HepG2 (cell line): ENCODE measurements at regions not wholly inside any gene's neighbourhood (a gene's known extent, or its start where the extent isn't known, plus 50 kb on each side); places are given as distances from the start of the nearest gene placed in this dataset.

Source experiments
- ATAC-seq: fragments of 200-7000 bp; cut with Tn5 transposase; 3 replicates; pipeline ENCODE4 v1.9.1; 2020; ENCODE audit warnings: mild to moderate bottlenecking, moderate library complexity
- BruUV-seq: library from RNA; stranded (reverse); fragments of 400-500 nt; replicated peaks from 2 replicates; lab custom pipeline; 2021; lab: Mats Ljungman, UMichigan
- CTCF ChIA-PET: fragments of 300-600 bp; formaldehyde crosslinking; extraction: SDS; loops from one replicate; lab custom pipeline; 2021; ENCODE audit warnings: low total read pairs, inconsistent platforms, low intra/inter-chr PET ratio; lab: Yijun Ruan, JAX
- POLR2A ChIA-PET: fragments of 350-600 bp; sonication (Branson Sonifier 250); formaldehyde crosslinking; loops from one replicate; lab custom pipeline; 2020; ENCODE audit warnings: antibody characterized with exemption, inconsistent platforms; lab: Yijun Ruan, JAX
- DNase-seq: peaks from one replicate; pipeline ENCODE4 v3.0.0-alpha.2; 2015; ENCODE audit warnings: low spot score
- FAIRE-seq: peaks from 3 replicates; lab custom pipeline; 2011; peaks lifted over from hg19 to GRCh38; lab: Jason Lieb, UNC
- H2AFZ ChIP-seq: one replicate; pipeline ENCODE4 v1.6.1; 2011; ENCODE audit warnings: low read length, inconsistent platforms
- H3K27ac ChIP-seq: fragments of 300-600 bp; 3 replicates; pipeline ENCODE4 v1.8.0; 2011; ENCODE audit warnings: mixed run types, mild to moderate bottlenecking, mixed read lengths, low read length, inconsistent platforms; ENCODE audit not compliant: insufficient read depth; ENCODE audit errors: extremely low read length
- H3K27me3 ChIP-seq, 2 experiments: fragments of 200-600 bp in 1 of 2; 2 replicates in 1 of 2; 3 replicates in 1 of 2; pipeline versions ENCODE4 v1.6.0 to v1.8.0; 2011; ENCODE audit warnings: low read length in 2 of 2, mild to moderate bottlenecking in 2 of 2, moderate library complexity in 2 of 2, inconsistent platforms in 1 of 2; ENCODE audit not compliant: insufficient read depth in 2 of 2, control insufficient read depth in 1 of 2
- H3K36me3 ChIP-seq, 2 experiments: fragments of 200-600 bp in 1 of 2; replicated peaks in 1 of 2; 2 replicates in 1 of 2; 3 replicates in 1 of 2; pipeline versions ENCODE4 v1.5.1 to v1.8.0; 2011; ENCODE audit warnings: low read length in 2 of 2, inconsistent platforms in 1 of 2; ENCODE audit not compliant: insufficient read depth in 2 of 2, control insufficient read depth in 1 of 2
- H3K4me1 ChIP-seq: 2 replicates; pipeline ENCODE4 v1.5.1; 2012; ENCODE audit warnings: low read length, inconsistent platforms; ENCODE audit not compliant: insufficient read depth
- H3K4me2 ChIP-seq: 2 replicates; pipeline ENCODE4 v1.6.0; 2011; ENCODE audit warnings: low read depth, low read length, inconsistent platforms
- H3K4me3 ChIP-seq, 3 experiments: fragments of 200-600 bp in 1 of 3; sonication (generic), shearing (Covaris generic) in 1 of 3; replicated peaks in 1 of 3; 2 replicates each; pipeline ENCODE4 v1.5.1; 2011 to 2016; ENCODE audit warnings: low read length in 3 of 3, inconsistent platforms in 2 of 3, low read depth in 2 of 3, mild to moderate bottlenecking in 2 of 3, control low read depth in 1 of 3, mixed read lengths in 1 of 3; ENCODE audit not compliant: insufficient read depth in 1 of 3
- H3K79me2 ChIP-seq: one replicate; pipeline ENCODE4 v1.6.1; 2011; ENCODE audit warnings: low read length, inconsistent platforms; ENCODE audit not compliant: insufficient read depth
- H3K9ac ChIP-seq: 2 replicates; pipeline ENCODE4 v1.6.0; 2011; ENCODE audit warnings: mild to moderate bottlenecking, low read depth, low read length, inconsistent platforms; ENCODE audit not compliant: insufficient read depth
- H3K9me3 ChIP-seq: 2 replicates; pipeline ENCODE4 v1.5.1; 2012; ENCODE audit warnings: mild to moderate bottlenecking, low read length
- H4K20me1 ChIP-seq: 2 replicates; pipeline ENCODE4 v1.6.0; 2011; ENCODE audit warnings: inconsistent platforms, mild to moderate bottlenecking, low read length, moderate library complexity; ENCODE audit not compliant: insufficient read depth
- ARNTL ChIP-seq: sonication (generic); formaldehyde crosslinking; IDR thresholded peaks from 2 replicates; pipeline ENCODE4 v1.4.0; 2020; ENCODE audit warnings: mild to moderate bottlenecking, missing genetic modification reagents
- BCLAF1 ChIP-seq: fragments of 450-650 bp; IDR thresholded peaks from 2 replicates; pipeline ENCODE4 v1.6.1; 2017; ENCODE audit warnings: mild to moderate bottlenecking
- LCORL ChIP-seq, 2 experiments: fragments of 450-650 bp in 1 of 2; sonication (generic) in 1 of 2; formaldehyde crosslinking in 1 of 2; IDR thresholded peaks; 2 replicates each; pipeline versions ENCODE4 v1.5.0 to v1.6.1; 2017 to 2020; ENCODE audit warnings: antibody characterized with exemption in 1 of 2, missing genetic modification reagents in 1 of 2
- NONO ChIP-seq, 2 experiments: fragments of 450-650 bp in 1 of 2; sonication (generic) in 1 of 2; formaldehyde crosslinking in 1 of 2; IDR thresholded peaks in 1 of 2; conservative IDR thresholded peaks in 1 of 2; 2 replicates each; pipeline versions ENCODE4 v1.6.1 to v1.8.0; 2017 to 2022; ENCODE audit warnings: mild to moderate bottlenecking in 1 of 2, missing genetic modification reagents in 1 of 2, moderate library complexity in 1 of 2
- ZNF10 ChIP-seq: sonication (generic); formaldehyde crosslinking; IDR thresholded peaks from 2 replicates; pipeline ENCODE4 v1.4.0; 2020; ENCODE audit warnings: mild to moderate bottlenecking, low read depth, missing genetic modification reagents, borderline replicate concordance
- ZNF121 ChIP-seq: sonication (generic); formaldehyde crosslinking; IDR thresholded peaks from 2 replicates; pipeline ENCODE4 v1.5.0; 2020; ENCODE audit warnings: mild to moderate bottlenecking, missing genetic modification reagents
- ZNF432 ChIP-seq: sonication (generic); formaldehyde crosslinking; IDR thresholded peaks from 2 replicates; pipeline ENCODE4 v1.5.0; 2020; ENCODE audit warnings: missing genetic modification reagents, mild to moderate bottlenecking, borderline replicate concordance
- ZNF510 ChIP-seq: sonication (generic); formaldehyde crosslinking; IDR thresholded peaks from 2 replicates; pipeline ENCODE4 v1.4.0; 2020; ENCODE audit warnings: low read depth, mild to moderate bottlenecking, missing genetic modification reagents
- ZNF572 ChIP-seq: sonication (generic); formaldehyde crosslinking; IDR thresholded peaks from 2 replicates; pipeline ENCODE4 v1.5.1; 2020; ENCODE audit warnings: mild to moderate bottlenecking, missing genetic modification reagents
- WGBS: methylation state at CpG from one replicate; pipeline ENCODE4 v1.1.6; 2017; ENCODE audit warnings: low lambda C conversion rate; 5-methylcytosine and 5-hydroxymethylcytosine counted together
- in situ Hi-C: cut with HindIII; loops from 2 replicates; pipeline ENCODE4 v1.10.0; 2017; ENCODE audit warnings: low pct_unique_long_range_greater_than_20kb; ENCODE audit not compliant: extremely low pct_ligation_motif_present
- intact Hi-C: fragments of 100-400 bp; cut with micrococcal nuclease; formaldehyde crosslinking; loops from one replicate; pipeline ENCODE4 v1.10.0; 2022; ENCODE audit not compliant: unreplicated experiment
- TF ChIP-seq, protein P1 (sequence below): sonication (generic); formaldehyde crosslinking; IDR thresholded peaks from 2 replicates; pipeline ENCODE4 v1.8.1; 2022; ENCODE audit warnings: low read depth, mild to moderate bottlenecking, missing genetic modification reagents
- TF ChIP-seq, protein P2 (sequence below): sonication (generic); formaldehyde crosslinking; IDR thresholded peaks from 2 replicates; pipeline ENCODE4 v1.4.0; 2020; ENCODE audit warnings: mild to moderate bottlenecking, missing genetic modification reagents
- TF ChIP-seq, protein P3 (sequence below): sonication (generic); formaldehyde crosslinking; IDR thresholded peaks from 2 replicates; pipeline ENCODE4; 2020; ENCODE audit warnings: missing genetic modification reagents, mild to moderate bottlenecking, borderline replicate concordance

DNA sequence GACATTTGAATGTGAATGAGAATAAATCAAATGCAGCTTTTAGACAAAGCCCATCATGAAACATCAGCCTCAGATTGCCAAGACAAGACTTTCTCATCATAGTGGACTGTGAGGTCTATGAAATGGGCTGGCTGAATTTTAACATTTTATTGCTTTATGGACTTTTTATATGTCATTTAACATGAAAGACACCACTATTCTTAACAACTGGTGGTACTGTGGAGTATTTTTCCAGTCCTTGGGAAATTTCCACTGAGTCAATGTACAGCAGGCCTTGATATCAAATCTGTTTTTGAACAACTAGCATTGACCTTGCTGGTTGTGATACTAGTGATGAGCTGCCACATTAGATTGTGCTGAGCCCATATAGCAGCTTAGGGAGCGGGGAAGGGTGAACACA lies 326.6 kb upstream of the CITED2 start (continued):
- no peak for TF ChIP-seq ZNF121
- no peak for TF ChIP-seq ZNF10 (CRISPR knock-in tag)
- TF ChIP-seq LCORL (IDR thresholded peaks at IDR 0.05), result no peak
- TF ChIP-seq LCORL (CRISPR knock-in tag; IDR thresholded peaks at IDR 0.05), result no peak

DNA sequence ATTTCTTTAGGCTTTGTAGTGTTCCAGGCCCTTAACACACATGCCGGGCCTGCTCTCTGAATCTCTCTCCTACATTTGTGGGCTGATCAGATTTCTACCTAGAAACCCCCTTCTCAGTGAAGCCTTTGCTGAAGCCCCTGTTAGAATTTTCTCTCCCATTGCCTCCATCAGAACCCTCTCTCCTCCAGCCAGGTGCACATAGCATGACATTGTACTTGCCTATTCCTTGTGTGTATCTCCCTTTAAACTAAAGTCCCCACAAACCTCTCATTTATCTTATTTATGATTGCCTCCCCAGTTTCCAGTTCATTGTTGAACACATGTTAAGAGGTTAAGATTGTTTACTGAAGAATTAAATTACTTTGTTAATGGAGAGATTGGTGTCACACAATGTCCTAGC lies 325.5 kb upstream of the CITED2 start:
- Histone ChIP-seq H3K4me3 (no peak overlapping the region), H3K9me3 (no peaks in the 10 kb centered on the region), H3K27ac (no peak overlapping the region), H3K9ac (no peak overlapping the region), H3K79me2 (no peaks in the 10 kb centered on the region), H3K36me3 (no peaks in the 10 kb centered on the region), H2AFZ (no peak overlapping the region), H4K20me1 (no peaks in the 10 kb centered on the region), H3K4me2 (no peak overlapping the region), H3K4me1 (no peaks in the 10 kb centered on the region), H3K27me3 (no peaks in the 10 kb centered on the region)
- FAIRE-seq (no peak), ATAC-seq (no peak), DNase-seq (no peak)
- intact Hi-C loops (no loop called here), in situ Hi-C loops (no loop called here)
- WGBS, result 97% methylated on average over 1 of the region's 1 CpG
- no TSS peak for BruUV-seq
- ChIA-PET CTCF (no interaction called here), POLR2A (no interaction called here)
- TF ChIP-seq BCLAF1, result no peak
- TF ChIP-seq ZNF510 (CRISPR knock-in tag), result no peak
- TF ChIP-seq, protein P1, sequence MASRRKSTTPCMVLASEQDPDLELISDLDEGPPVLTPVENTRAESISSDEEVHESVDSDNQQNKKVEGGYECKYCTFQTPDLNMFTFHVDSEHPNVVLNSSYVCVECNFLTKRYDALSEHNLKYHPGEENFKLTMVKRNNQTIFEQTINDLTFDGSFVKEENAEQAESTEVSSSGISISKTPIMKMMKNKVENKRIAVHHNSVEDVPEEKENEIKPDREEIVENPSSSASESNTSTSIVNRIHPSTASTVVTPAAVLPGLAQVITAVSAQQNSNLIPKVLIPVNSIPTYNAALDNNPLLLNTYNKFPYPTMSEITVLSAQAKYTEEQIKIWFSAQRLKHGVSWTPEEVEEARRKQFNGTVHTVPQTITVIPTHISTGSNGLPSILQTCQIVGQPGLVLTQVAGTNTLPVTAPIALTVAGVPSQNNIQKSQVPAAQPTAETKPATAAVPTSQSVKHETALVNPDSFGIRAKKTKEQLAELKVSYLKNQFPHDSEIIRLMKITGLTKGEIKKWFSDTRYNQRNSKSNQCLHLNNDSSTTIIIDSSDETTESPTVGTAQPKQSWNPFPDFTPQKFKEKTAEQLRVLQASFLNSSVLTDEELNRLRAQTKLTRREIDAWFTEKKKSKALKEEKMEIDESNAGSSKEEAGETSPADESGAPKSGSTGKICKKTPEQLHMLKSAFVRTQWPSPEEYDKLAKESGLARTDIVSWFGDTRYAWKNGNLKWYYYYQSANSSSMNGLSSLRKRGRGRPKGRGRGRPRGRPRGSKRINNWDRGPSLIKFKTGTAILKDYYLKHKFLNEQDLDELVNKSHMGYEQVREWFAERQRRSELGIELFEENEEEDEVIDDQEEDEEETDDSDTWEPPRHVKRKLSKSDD (CRISPR knock-in tag), result no peak
- TF ChIP-seq, protein P2, sequence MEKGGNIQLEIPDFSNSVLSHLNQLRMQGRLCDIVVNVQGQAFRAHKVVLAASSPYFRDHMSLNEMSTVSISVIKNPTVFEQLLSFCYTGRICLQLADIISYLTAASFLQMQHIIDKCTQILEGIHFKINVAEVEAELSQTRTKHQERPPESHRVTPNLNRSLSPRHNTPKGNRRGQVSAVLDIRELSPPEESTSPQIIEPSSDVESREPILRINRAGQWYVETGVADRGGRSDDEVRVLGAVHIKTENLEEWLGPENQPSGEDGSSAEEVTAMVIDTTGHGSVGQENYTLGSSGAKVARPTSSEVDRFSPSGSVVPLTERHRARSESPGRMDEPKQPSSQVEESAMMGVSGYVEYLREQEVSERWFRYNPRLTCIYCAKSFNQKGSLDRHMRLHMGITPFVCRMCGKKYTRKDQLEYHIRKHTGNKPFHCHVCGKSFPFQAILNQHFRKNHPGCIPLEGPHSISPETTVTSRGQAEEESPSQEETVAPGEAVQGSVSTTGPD (CRISPR knock-in tag), result no peak
- TF ChIP-seq ARNTL (CRISPR knock-in tag), result no peak
- TF ChIP-seq, protein P3, sequence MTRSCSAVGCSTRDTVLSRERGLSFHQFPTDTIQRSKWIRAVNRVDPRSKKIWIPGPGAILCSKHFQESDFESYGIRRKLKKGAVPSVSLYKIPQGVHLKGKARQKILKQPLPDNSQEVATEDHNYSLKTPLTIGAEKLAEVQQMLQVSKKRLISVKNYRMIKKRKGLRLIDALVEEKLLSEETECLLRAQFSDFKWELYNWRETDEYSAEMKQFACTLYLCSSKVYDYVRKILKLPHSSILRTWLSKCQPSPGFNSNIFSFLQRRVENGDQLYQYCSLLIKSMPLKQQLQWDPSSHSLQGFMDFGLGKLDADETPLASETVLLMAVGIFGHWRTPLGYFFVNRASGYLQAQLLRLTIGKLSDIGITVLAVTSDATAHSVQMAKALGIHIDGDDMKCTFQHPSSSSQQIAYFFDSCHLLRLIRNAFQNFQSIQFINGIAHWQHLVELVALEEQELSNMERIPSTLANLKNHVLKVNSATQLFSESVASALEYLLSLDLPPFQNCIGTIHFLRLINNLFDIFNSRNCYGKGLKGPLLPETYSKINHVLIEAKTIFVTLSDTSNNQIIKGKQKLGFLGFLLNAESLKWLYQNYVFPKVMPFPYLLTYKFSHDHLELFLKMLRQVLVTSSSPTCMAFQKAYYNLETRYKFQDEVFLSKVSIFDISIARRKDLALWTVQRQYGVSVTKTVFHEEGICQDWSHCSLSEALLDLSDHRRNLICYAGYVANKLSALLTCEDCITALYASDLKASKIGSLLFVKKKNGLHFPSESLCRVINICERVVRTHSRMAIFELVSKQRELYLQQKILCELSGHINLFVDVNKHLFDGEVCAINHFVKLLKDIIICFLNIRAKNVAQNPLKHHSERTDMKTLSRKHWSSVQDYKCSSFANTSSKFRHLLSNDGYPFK, result no peak
- no peak for TF ChIP-seq NONO (IDR thresholded peaks at IDR 0.05)
- no peak for TF ChIP-seq NONO (CRISPR knock-in tag; conservative IDR thresholded peaks at IDR 0.05)
- no peak for TF ChIP-seq ZNF432 (CRISPR knock-in tag)
- TF ChIP-seq ZNF572, result no peak
